Kidney (tissue), 13 donors: ENCODE measurements at regions not wholly inside any gene's neighbourhood (a gene's known extent, or its start where the extent isn't known, plus 50 kb on each side); places are given as distances from the start of the nearest gene placed in this dataset.

Experiments used
- DNase-seq, 5 donors: peaks; one replicate each; pipeline ENCODE4 v3.0.0-alpha.2; 2013 to 2020
- FAIRE-seq: peaks from 2 replicates; lab custom pipeline; 2012; peaks lifted over from hg19 to GRCh38; lab: Jason Lieb, UNC
- H3K27ac ChIP-seq, 2 donors: one replicate each; pipeline ENCODE4 v1.7.0; 2013; ENCODE audit warnings: low read depth in 2 of 2, low read length in 2 of 2, inconsistent platforms in 1 of 2
- H3K27me3 ChIP-seq: one replicate; pipeline ENCODE4 v1.7.1; 2013; ENCODE audit warnings: low read length, inconsistent platforms; ENCODE audit not compliant: control insufficient read depth, insufficient read depth
- H3K36me3 ChIP-seq, 3 donors: one replicate each; pipeline versions ENCODE4 v1.7.0 to v1.7.1; 2013; ENCODE audit warnings: low read length in 3 of 3, control low read depth in 1 of 3, inconsistent platforms in 1 of 3; ENCODE audit not compliant: insufficient read depth in 3 of 3, control insufficient read depth in 2 of 3
- H3K4me1 ChIP-seq, 3 donors: one replicate each; pipeline versions ENCODE4 v1.7.0 to v1.7.1; 2013; ENCODE audit warnings: low read length in 3 of 3, inconsistent platforms in 1 of 3, low read depth in 1 of 3; ENCODE audit not compliant: control insufficient read depth in 2 of 3, insufficient read depth in 2 of 3
- H3K4me3 ChIP-seq, 3 donors: one replicate each; pipeline versions ENCODE4 v1.7.0 to v1.8.1; 2013; ENCODE audit warnings: low read length in 3 of 3, control low read depth in 1 of 3, inconsistent platforms in 1 of 3
- H3K9ac ChIP-seq, 3 donors: one replicate each; pipeline versions ENCODE4 v1.7.0 to v1.7.1; 2013; ENCODE audit warnings: low read length in 3 of 3, control low read depth in 1 of 3, inconsistent platforms in 1 of 3
- H3K9me3 ChIP-seq, 3 donors: one replicate each; pipeline versions ENCODE4 v1.7.0 to v1.7.1; 2013; ENCODE audit warnings: low read length in 3 of 3, control low read depth in 1 of 3, inconsistent platforms in 1 of 3; ENCODE audit not compliant: control insufficient read depth in 2 of 3, insufficient read depth in 1 of 3
- CTCF ChIP-seq: IDR thresholded peaks from 3 replicates; pipeline ENCODE4 v1.5.1; 2012; ENCODE audit warnings: mild to moderate bottlenecking, moderate library complexity, borderline replicate concordance; ENCODE audit not compliant: insufficient read depth; ENCODE audit errors: extremely low read depth
- intact Hi-C: fragments of 100-400 bp; cut with DNase I; formaldehyde crosslinking; loops from one replicate; pipeline ENCODE4 v1.11.1; 2022
- donor health status: control.
- donor health status: control.
- donor health status: control.
- donor health status: control.
- donor health status: control.
- donor health status: DM: yes; HTN: yes; CAD: no.
- donor health status: Normal renal cell carcinoma (clear cell type).

GRCh38 chr3:175879417-175879816 lies 1020.3 kb downstream of the NAALADL2 start:
- H3K9ac ChIP-seq: no peak overlapping the region
- no peaks in the 10 kb centered on the region for H3K27me3 ChIP-seq
- DNase-seq: peak in 1 of 5 donors; percentile 19
- no peak overlapping the region for H3K27ac ChIP-seq
- TF ChIP-seq CTCF: no peak
- intact Hi-C loops: no loop called here
- no peaks in the 10 kb centered on the region for H3K9me3 ChIP-seq
- no peak overlapping the region for H3K4me3 ChIP-seq
- H3K4me1 ChIP-seq: no peaks in the 10 kb centered on the region
- no peaks in the 10 kb centered on the region for H3K36me3 ChIP-seq
- no peak for FAIRE-seq

- no peaks in the 10 kb centered on the region for H3K36me3 ChIP-seq
- H3K9ac ChIP-seq: no peak overlapping the region
- TF ChIP-seq CTCF: no peak
- H3K4me1 ChIP-seq: no peaks in the 10 kb centered on the region
- H3K27me3 ChIP-seq: no peaks in the 10 kb centered on the region
- intact Hi-C loops: no loop called here
- no peaks in the 10 kb centered on the region for H3K9me3 ChIP-seq
- H3K4me3 ChIP-seq: no peak overlapping the region
- H3K27ac ChIP-seq: no peak overlapping the region
- FAIRE-seq (no peak), DNase-seq (no peak)
Observed at GRCh38 chr3:175869404-175869803, 1010.3 kb downstream of the NAALADL2 start.

DNA sequence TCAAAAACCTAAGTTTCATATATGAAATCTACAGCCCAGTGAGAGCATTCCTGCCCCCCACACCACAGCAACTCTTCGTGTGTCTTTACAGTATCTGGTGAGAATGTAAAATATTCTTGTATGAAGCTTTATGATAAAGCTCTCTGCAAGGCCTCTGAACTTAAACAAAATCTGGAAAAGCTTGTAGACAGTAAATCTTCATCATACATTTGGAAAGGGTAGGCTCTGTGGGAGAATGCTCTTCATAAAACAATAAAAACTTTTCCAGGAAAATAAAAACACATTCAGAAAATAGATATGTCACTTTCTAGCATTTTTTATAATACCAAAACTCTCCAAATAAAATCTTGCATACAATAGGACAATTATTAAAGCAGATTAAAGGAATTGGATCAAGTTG lies 1009.5 kb downstream of the NAALADL2 start:
- no peaks in the 10 kb centered on the region for H3K4me1 ChIP-seq
- FAIRE-seq (no peak), DNase-seq (no peak)
- no peaks in the 10 kb centered on the region for H3K9me3 ChIP-seq
- TF ChIP-seq CTCF: no peak
- no peak overlapping the region for H3K4me3 ChIP-seq
- no peaks in the 10 kb centered on the region for H3K36me3 ChIP-seq
- intact Hi-C loops: no loop called here
- no peak overlapping the region for H3K27ac ChIP-seq
- no peaks in the 10 kb centered on the region for H3K27me3 ChIP-seq
- no peak overlapping the region for H3K9ac ChIP-seq

- no peak overlapping the region for H3K27ac ChIP-seq
- no peaks in the 10 kb centered on the region for H3K4me1 ChIP-seq
- no peak overlapping the region for H3K9ac ChIP-seq
- FAIRE-seq (no peak), DNase-seq (no peak)
- H3K4me3 ChIP-seq: no peak overlapping the region
- no peaks in the 10 kb centered on the region for H3K36me3 ChIP-seq
- H3K27me3 ChIP-seq: no peaks in the 10 kb centered on the region
- intact Hi-C loops: no loop called here
- H3K9me3 ChIP-seq: no peaks in the 10 kb centered on the region
- no peak for TF ChIP-seq CTCF
Observed at GRCh38 chr3:175865724-175866123, 1006.6 kb downstream of the NAALADL2 start.
